ENCODE measurements at regions not wholly inside any gene's neighbourhood (a gene's known extent, or its start where the extent isn't known, plus 50 kb on each side); places are given as distances from the start of the nearest gene placed in this dataset.

DNA sequence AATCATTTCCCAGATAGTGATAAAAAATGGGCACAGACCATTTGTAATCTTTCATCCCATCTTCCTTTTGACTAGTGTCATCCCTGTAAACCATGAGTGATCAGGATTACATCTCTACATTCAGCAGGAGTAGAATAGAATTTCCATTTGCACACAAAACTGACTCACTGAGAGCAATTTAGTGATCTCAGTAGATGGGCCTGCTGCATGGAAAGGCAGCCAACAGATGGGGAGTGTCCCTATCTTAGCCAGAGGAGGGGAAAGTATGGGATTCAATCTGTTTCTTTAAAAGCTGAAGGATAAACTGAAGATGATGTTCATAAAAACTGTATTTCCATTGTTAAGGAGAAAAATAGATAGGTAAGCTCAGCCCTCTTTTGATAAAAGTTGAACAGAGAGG, 441.7 kb downstream of the ZNF521 start:
- H3K4me3 ChIP-seq (ENCODE audit: low read depth, low read length) = no peak overlapping the region
- no peak for DNase-seq (ENCODE audit: low read depth)
- TF ChIP-seq CTCF (conservative IDR thresholded peaks at IDR 0.05; ENCODE audit: low read depth, low read length) = no peak

GRCh38 chr18:24913507-24914170, 438.3 kb downstream of the ZNF521 start:
- DNase-seq (ENCODE audit: low read depth) = no peak
- TF ChIP-seq CTCF (conservative IDR thresholded peaks at IDR 0.05; ENCODE audit: low read depth, low read length) = no peak
- no peak overlapping the region for H3K4me3 ChIP-seq (ENCODE audit: low read depth, low read length)

GRCh38 chr18:24914171-24914525, 437.8 kb downstream of the ZNF521 start:
- no peak overlapping the region for H3K4me3 ChIP-seq (ENCODE audit: low read depth, low read length)
- DNase-seq (ENCODE audit: low read depth) = no peak
- no peak for TF ChIP-seq CTCF (conservative IDR thresholded peaks at IDR 0.05; ENCODE audit: low read depth, low read length)

GRCh38 chr18:24914685-24915084, 437.3 kb downstream of the ZNF521 start:
- DNase-seq (ENCODE audit: low read depth) = no peak

DNA sequence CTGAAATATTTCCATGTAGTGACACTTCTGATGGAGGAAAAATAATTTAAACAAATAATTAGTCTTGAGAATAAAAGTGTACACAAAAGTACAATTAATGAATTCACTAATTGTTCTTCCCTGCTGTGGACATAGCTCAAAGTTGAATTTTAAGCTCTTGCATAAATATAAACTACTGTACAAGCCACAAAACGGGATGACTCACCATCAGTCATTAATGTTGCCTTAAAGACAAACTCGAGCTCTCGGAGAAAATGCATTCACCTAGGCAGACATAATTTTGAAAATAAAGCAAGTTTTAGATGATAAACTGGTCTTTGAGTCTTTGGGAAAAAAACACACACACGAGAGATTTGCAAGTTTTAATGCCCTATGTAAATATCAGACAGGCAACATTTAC, 436.4 kb downstream of the ZNF521 start:
- no peak for TF ChIP-seq CTCF (conservative IDR thresholded peaks at IDR 0.05; ENCODE audit: low read depth, low read length)
- DNase-seq (ENCODE audit: low read depth) = peak; percentile 8
- no peak overlapping the region for H3K4me3 ChIP-seq (ENCODE audit: low read depth, low read length)

More at GRCh38 chr18:24914685-24915084, 437.3 kb downstream of the ZNF521 start:
- no peak overlapping the region for H3K4me3 ChIP-seq (ENCODE audit: low read depth, low read length)
- TF ChIP-seq CTCF (conservative IDR thresholded peaks at IDR 0.05; ENCODE audit: low read depth, low read length) = no peak

DNA sequence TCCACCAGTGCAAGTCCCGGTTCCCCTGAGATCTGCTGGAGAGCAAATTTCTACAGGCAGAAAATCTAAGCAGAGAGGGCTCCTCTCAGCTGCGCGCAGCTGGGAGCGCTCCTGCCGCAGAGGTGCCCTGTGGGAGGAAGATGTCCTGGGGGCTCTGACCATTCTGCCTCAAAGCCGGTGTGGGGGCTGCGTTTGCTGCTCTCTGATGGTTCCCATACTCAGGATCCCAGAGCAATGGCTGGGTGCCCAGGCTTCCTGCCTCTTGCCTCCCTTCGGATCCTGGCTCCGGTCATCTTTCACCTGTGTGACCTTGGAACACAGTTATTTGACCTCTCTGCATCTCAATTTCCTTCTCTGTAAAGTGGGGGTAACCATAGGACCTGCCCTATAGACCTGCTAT, 434.2 kb downstream of the ZNF521 start:
- DNase-seq (ENCODE audit: low read depth) = no peak
- no peak for TF ChIP-seq CTCF (conservative IDR thresholded peaks at IDR 0.05; ENCODE audit: low read depth, low read length)
- H3K4me3 ChIP-seq (ENCODE audit: low read depth, low read length) = no peak overlapping the region

DNA sequence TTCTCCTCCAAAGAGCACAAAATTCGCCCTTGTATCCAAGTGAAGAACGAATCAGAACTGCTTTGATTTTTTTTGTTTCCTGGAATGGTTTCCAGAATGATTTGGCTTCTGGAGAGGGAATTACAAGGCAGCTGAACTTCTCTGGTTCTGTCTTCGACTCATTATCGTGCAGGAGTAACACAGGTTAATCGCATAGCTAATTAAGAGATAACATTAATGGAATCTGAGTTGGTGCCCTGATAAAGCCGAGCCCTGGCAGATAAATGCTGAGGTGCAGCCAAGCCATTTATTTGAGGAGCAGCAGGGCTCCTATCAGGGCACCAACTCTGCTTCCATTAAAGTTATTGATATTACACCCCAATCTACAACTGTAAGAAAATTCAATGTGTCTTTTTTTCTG, 433.7 kb downstream of the ZNF521 start:
- no peak overlapping the region for H3K4me3 ChIP-seq (ENCODE audit: low read depth, low read length)
- no peak for TF ChIP-seq CTCF (conservative IDR thresholded peaks at IDR 0.05; ENCODE audit: low read depth, low read length)
- DNase-seq (ENCODE audit: low read depth) = no peak
